Fibroblast of pulmonary artery (primary cell): ENCODE measurements at regions not wholly inside any gene's neighbourhood (a gene's known extent, or its start where the extent isn't known, plus 50 kb on each side); places are given as distances from the start of the nearest gene placed in this dataset.

ENCODE experiments used
- DNase-seq: peaks from one replicate; pipeline ENCODE4 v3.0.0-alpha.2; 2010; ENCODE audit warnings: low read depth
- H3K4me3 ChIP-seq: replicated peaks from 2 replicates; pipeline ENCODE4 v1.5.1; 2011; ENCODE audit warnings: low read depth, mild to moderate bottlenecking, control low read depth, low read length, moderate library complexity
- TF ChIP-seq, protein P1 (sequence below): IDR thresholded peaks from 2 replicates; pipeline ENCODE4 v1.5.1; 2011; ENCODE audit warnings: mild to moderate bottlenecking, control low read depth, low read length, inconsistent platforms; ENCODE audit errors: missing control alignments

DNA sequence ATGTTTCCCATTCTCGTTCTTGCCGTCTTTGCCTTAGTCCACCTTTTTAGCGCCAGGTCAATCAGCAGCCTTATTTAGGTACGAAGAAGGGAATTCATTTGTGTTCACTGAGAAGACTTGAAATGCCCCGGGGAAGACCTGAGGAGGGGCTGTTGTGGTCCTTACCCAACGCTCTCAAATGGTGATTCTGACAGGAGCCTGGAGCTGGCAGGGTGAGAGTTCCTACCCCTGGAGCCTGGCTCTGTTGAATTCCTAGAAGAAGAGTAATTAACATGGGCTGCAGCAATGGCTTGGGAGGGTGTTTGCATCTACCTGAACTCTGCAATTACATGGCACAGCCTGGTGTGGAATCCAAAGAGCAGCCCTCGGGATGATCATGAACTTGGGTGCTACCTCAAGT is 76.9 kb upstream of the DSCAM start:
- no peak overlapping the region for H3K4me3 ChIP-seq
- TF ChIP-seq, protein P1, sequence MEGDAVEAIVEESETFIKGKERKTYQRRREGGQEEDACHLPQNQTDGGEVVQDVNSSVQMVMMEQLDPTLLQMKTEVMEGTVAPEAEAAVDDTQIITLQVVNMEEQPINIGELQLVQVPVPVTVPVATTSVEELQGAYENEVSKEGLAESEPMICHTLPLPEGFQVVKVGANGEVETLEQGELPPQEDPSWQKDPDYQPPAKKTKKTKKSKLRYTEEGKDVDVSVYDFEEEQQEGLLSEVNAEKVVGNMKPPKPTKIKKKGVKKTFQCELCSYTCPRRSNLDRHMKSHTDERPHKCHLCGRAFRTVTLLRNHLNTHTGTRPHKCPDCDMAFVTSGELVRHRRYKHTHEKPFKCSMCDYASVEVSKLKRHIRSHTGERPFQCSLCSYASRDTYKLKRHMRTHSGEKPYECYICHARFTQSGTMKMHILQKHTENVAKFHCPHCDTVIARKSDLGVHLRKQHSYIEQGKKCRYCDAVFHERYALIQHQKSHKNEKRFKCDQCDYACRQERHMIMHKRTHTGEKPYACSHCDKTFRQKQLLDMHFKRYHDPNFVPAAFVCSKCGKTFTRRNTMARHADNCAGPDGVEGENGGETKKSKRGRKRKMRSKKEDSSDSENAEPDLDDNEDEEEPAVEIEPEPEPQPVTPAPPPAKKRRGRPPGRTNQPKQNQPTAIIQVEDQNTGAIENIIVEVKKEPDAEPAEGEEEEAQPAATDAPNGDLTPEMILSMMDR: no peak
- DNase-seq: no peak

DNA sequence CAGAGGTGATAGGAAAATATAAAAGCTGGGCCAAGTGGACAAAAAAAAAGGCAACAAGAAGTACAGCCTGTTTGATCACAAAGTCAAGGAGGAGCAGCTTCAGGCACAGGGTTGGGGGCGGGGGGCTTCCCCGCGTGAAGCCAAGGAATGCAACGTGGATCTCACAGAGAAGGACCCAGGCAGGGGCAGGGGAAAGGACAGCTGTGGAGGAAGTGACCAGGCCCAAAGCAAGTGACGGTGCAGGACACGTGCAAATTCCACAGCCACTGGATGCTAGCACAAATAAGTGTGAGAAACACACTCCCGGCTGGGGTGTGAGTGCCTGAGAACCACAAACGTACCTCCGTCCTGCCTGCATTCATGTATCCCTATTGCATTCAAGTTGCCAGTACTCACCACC is 77.7 kb upstream of the DSCAM start:
- no peak overlapping the region for H3K4me3 ChIP-seq
- TF ChIP-seq, protein P1: no peak

DNA sequence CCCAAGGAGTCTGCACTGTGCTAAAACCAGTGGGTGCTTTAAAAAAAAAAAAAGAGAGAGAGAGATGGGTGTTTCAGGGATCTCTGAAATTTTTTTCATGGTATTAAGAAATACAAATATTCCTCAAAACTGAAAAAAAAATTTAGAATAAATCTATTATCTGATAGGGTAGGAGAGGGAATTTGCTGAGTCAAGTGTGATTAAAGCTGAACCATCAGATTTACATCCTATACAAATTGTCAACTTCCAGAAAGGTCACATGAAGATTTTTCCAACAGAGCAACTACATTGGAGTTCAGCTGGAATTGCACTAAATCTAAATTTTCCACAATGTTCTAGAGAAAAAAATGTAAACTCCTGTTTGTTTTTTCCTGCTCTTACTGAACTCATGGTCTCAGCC is 79.3 kb upstream of the DSCAM start:
- TF ChIP-seq, protein P1: no peak
- DNase-seq: no peak
- no peak overlapping the region for H3K4me3 ChIP-seq

More for the DNA sequence above, 77.7 kb upstream of the DSCAM start:
- DNase-seq: no peak

DNA sequence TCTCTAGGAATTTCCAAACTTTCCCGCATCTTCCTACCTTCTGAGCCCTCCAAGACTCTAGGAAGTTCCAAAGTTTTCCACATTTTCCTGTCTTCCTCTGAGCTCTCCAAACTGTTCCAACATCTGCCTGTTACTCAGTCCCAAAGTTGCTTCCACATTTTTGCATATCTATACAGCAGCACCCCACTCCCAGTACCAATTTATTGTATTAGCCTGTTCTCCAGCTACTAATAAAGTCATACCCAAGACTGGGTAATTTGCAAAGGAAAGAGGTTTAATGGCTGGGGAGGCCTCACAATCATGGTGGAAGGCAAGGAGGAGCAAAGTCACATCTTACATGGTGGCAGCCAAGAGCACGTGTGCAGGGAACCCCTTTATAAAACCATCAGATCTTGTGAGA is 82.9 kb upstream of the DSCAM start:
- no peak overlapping the region for H3K4me3 ChIP-seq
- TF ChIP-seq, protein P1: no peak
- DNase-seq: no peak

DNA sequence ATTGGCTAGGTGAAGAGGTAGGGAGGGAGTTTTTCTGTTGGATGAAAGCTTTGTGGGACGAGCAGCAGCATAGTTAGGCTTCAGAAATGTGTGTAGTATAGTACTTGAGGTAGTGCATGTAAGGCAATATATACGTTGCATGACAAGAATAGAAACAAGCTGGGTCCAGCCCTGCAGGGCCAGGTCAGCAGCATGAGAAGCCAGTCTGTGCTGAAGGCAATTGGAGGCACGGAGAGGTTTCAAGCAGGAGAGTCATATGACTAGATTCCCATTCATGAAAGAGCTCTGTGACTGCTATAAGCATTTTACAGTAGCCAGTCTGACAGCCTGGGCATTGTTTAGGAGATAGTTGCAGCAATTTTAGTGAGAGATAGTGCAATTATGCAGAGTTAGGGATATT is 84.2 kb upstream of the DSCAM start:
- TF ChIP-seq, protein P1: no peak
- no peak overlapping the region for H3K4me3 ChIP-seq
- DNase-seq: no peak

DNA sequence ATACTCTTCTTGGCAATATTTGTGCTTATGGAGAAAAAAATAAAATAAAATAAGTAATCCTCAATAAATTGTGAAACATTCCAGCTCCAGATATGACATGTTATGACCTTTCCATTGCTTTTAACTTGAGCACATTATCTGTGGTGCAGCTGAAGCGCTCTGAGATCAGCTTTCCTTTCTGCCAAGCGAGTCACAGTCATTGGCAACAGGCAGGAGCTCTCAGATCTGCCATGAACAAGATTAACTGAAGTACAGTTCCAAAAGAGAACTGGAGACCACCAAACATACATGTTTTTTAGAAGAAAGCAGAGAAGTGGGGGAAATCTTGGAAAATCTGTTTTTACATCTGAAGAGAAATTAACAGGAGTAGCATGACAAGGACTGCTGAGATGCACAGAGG is 89.2 kb upstream of the DSCAM start:
- H3K4me3 ChIP-seq: no peak overlapping the region
- TF ChIP-seq, protein P1: no peak
- no peak for DNase-seq

DNA sequence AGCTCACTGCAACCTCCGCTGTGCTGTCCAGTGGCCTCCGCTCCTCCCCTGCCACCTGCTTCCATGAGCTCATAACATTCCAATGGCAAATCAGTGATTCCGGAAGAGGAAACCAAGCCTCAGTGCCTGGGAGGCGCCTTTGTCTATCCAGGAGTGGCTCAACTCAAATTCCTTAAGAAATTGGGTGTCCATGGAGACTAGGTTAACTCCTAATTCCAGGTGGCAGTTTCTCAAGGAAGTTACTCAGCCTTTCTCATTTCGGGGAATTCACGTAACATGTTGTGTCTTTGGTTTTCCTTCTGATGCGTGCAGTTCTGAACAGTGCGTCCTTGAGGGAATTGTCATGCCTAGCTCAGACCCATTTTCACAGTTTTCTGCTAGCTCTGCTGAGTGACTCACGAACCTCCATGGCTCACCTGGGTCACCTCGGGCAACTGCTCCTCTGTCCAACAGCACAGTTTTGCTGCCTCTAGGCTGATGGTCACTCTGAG is 89.9 kb upstream of the DSCAM start:
- TF ChIP-seq, protein P1: no peak
- DNase-seq: no peak

More for the DNA sequence above, 89.9 kb upstream of the DSCAM start:
- H3K4me3 ChIP-seq: no peak overlapping the region
